ENCODE measurements at regions not wholly inside any gene's neighbourhood (a gene's known extent, or its start where the extent isn't known, plus 50 kb on each side); places are given as distances from the start of the nearest gene placed in this dataset.

- DNase-seq (ENCODE audit: low read depth) = no peak
- TF ChIP-seq, protein P1, sequence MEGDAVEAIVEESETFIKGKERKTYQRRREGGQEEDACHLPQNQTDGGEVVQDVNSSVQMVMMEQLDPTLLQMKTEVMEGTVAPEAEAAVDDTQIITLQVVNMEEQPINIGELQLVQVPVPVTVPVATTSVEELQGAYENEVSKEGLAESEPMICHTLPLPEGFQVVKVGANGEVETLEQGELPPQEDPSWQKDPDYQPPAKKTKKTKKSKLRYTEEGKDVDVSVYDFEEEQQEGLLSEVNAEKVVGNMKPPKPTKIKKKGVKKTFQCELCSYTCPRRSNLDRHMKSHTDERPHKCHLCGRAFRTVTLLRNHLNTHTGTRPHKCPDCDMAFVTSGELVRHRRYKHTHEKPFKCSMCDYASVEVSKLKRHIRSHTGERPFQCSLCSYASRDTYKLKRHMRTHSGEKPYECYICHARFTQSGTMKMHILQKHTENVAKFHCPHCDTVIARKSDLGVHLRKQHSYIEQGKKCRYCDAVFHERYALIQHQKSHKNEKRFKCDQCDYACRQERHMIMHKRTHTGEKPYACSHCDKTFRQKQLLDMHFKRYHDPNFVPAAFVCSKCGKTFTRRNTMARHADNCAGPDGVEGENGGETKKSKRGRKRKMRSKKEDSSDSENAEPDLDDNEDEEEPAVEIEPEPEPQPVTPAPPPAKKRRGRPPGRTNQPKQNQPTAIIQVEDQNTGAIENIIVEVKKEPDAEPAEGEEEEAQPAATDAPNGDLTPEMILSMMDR (IDR thresholded peaks at IDR 0.05; ENCODE audit: insufficient read depth, low read depth, low read length) = no peak
- no peak overlapping the region for H3K4me3 ChIP-seq (ENCODE audit: low read depth, low read length)
Observed at GRCh38 chr3:124043023-124043422, 51.1 kb upstream of the ROPN1 start.

DNA sequence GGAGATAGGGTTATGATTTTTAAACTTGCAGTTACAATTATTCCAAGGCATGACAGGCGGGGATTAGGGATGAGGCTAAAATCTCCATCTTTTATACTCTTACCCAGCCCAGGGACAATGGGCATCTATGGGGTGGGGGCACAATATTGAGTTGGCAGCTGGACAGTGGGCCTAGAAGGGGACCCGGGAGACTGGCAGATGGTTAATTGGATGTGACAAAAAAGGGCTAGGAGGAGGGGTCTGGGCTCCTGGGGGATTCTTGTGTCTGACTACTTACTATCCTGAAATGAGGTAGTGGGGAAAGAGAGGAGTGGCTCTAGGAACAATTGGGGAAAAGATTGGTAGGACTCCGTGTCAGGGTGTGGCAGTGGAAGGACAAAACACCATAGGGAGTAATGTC lies 53.0 kb upstream of the ROPN1 start:
- TF ChIP-seq, protein P1 (IDR thresholded peaks at IDR 0.05; ENCODE audit: insufficient read depth, low read depth, low read length) = no peak
- H3K4me3 ChIP-seq (ENCODE audit: low read depth, low read length) = no peak overlapping the region
- no peak for DNase-seq (ENCODE audit: low read depth)

DNA sequence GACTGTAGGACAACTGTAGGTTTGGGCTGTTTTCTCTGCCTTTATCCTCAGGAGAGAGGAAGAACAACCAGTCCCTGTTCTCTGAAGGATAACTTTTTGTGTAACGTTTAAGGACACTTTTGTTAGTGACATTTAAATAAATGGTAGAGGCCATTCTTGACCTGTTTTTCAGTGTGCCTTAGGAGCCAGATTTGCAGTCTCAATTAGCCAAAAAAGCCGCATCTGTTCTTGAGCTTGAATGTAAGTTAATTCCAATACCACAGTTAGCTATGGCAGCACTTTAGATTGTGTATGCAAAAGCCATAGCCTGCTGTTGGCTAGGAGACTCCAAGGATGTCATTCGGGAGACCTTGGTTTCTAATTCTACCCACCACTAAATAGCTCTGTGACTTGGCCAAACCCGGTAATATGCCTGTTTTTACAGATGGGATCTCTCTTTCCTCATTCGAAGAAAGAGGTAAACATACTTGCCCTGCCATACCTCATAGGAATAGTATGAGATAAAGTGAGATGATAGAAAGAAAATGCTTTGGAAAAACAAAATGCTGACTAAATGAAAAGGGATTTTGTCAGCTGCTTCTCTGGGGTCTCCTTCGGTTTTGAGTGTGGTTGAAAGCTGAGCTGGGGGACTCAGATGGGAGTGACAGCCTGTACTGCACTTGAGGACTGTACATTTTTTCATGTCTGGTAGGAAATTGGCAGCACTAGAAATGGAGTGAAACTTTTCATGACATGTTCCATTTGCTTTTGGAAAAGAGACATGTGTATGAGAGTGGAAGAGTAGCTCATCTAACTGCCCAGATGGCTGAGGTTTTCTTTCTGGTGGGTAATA lies 57.3 kb upstream of the ROPN1 start:
- TF ChIP-seq, protein P1 (IDR thresholded peaks at IDR 0.05; ENCODE audit: insufficient read depth, low read depth, low read length) = no peak
- DNase-seq (ENCODE audit: low read depth) = no peak

GRCh38 chr3:124051636-124052035 lies 59.7 kb upstream of the ROPN1 start:
- DNase-seq (ENCODE audit: low read depth) = no peak
- TF ChIP-seq, protein P1 (IDR thresholded peaks at IDR 0.05; ENCODE audit: insufficient read depth, low read depth, low read length) = no peak
- H3K4me3 ChIP-seq (ENCODE audit: low read depth, low read length) = no peak overlapping the region

More for the DNA sequence above, 57.3 kb upstream of the ROPN1 start:
- H3K4me3 ChIP-seq (ENCODE audit: low read depth, low read length) = no peak overlapping the region

- DNase-seq (ENCODE audit: low read depth) = no peak
Observed at GRCh38 chr3:124053871-124054270, 61.9 kb upstream of the ROPN1 start.

DNA sequence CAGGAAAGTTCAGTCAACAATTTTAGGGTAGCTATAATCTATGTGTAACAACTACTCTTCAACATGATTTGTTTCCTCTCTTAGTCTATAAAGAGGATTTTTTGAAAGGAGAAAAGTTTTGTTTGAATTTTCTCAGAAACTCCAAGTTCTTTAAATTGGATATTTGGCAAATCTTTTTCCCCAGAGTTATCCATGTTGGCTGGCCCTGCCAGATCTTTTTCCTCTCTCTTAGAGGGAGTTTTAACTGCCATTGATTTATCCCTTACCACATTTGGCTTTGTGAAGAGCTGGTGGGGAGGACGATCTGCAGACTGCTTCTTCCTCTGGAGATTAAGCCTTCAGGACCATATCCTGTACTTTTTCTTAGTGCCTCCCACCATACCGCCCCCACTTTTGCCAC lies 64.9 kb upstream of the ROPN1 start:
- H3K4me3 ChIP-seq (ENCODE audit: low read depth, low read length) = no peak overlapping the region
- TF ChIP-seq, protein P1 (IDR thresholded peaks at IDR 0.05; ENCODE audit: insufficient read depth, low read depth, low read length) = no peak
- no peak for DNase-seq (ENCODE audit: low read depth)

More at GRCh38 chr3:124053871-124054270, 61.9 kb upstream of the ROPN1 start:
- no peak overlapping the region for H3K4me3 ChIP-seq (ENCODE audit: low read depth, low read length)
- TF ChIP-seq, protein P1 (IDR thresholded peaks at IDR 0.05; ENCODE audit: insufficient read depth, low read depth, low read length) = no peak
